Stimulated activated naive B cell treated with anti-CD40 and anti-IgM and Interleukin-4, amounts not matched to agents 10 μg/mL and 1 μg/mL and 100 μg/mL, for 72 hours (primary cell): ENCODE measurements at regions not wholly inside any gene's neighbourhood (a gene's known extent, or its start where the extent isn't known, plus 50 kb on each side); places are given as distances from the start of the nearest gene placed in this dataset.

Experiments used
- ATAC-seq, 2 donors: fragments of 150-1000 bp; cut with Tn5 transposase; replicated peaks; 2 replicates each; pipeline ENCODE4 v1.10.0; 2021; ENCODE audit warnings: moderate library complexity in 1 of 2
- DNase-seq: peaks from one replicate; pipeline ENCODE4 v3.0.0; 2021
- H3K27ac Mint-ChIP-seq: one replicate; pipeline ENCODE4 v1.8.0; 2022; ENCODE audit warnings: mild to moderate bottlenecking, mixed read lengths
- H3K27me3 Mint-ChIP-seq, 2 donors: one replicate each; pipeline ENCODE4 v1.8.0; 2022; ENCODE audit warnings: mixed read lengths in 2 of 2
- H3K36me3 Mint-ChIP-seq, 2 donors: one replicate each; pipeline ENCODE4 v1.8.0; 2022; ENCODE audit warnings: mixed read lengths in 2 of 2, mild to moderate bottlenecking in 1 of 2
- H3K4me1 Mint-ChIP-seq, 2 donors: one replicate each; pipeline ENCODE4 v1.8.0; 2022; ENCODE audit warnings: mixed read lengths in 2 of 2, mild to moderate bottlenecking in 1 of 2
- H3K4me3 Mint-ChIP-seq, 2 donors: one replicate each; pipeline ENCODE4 v1.8.0; 2022; ENCODE audit warnings: mild to moderate bottlenecking in 2 of 2, mixed read lengths in 2 of 2, moderate library complexity in 1 of 2
- H3K9me3 Mint-ChIP-seq, 2 donors: one replicate each; pipeline ENCODE4 v1.8.0; 2022; ENCODE audit warnings: mixed read lengths in 2 of 2, mild to moderate bottlenecking in 1 of 2

GRCh38 chr21:15219039-15219438, 154.2 kb upstream of the NRIP1 start:
- Mint-ChIP-seq H3K27ac (no peak overlapping the region), H3K4me3 (no peak overlapping the region), H3K9me3 (no peaks in the 10 kb centered on the region), H3K36me3 (no peaks in the 10 kb centered on the region), H3K4me1 (peaks cover 13 to 29% of the 10 kb centered on the region in 2 donors), H3K27me3 (peaks cover 10 to 11% of the 10 kb centered on the region in 2 donors)
- DNase-seq (no peak), ATAC-seq (no peak)

- ATAC-seq = peak; percentile 33 to 51
These were observed 155.1 kb upstream of the NRIP1 start for GRCh38 chr21:15219894-15220293.

GRCh38 chr21:15221799-15222386, 157.1 kb upstream of the NRIP1 start:
- Mint-ChIP-seq H3K4me3 (no peak overlapping the region), H3K27ac (no peak overlapping the region), H3K36me3 (no peaks in the 10 kb centered on the region), H3K4me1 (peaks cover 13 to 29% of the 10 kb centered on the region in 2 donors), H3K27me3 (peaks cover 10 to 13% of the 10 kb centered on the region in 2 donors), H3K9me3 (no peaks in the 10 kb centered on the region)
- DNase-seq (peak; percentile 13), ATAC-seq (peak; percentile 85 to 96)

More at GRCh38 chr21:15219894-15220293, 155.1 kb upstream of the NRIP1 start:
- H3K4me1 Mint-ChIP-seq = peaks cover 13 to 29% of the 10 kb centered on the region in 2 donors
- no peak overlapping the region for H3K27ac Mint-ChIP-seq
- H3K27me3 Mint-ChIP-seq = peaks cover 10 to 13% of the 10 kb centered on the region in 2 donors
- H3K4me3 Mint-ChIP-seq = peak overlapping the region; percentile 28 to 59
- no peaks in the 10 kb centered on the region for H3K36me3 Mint-ChIP-seq
- no peaks in the 10 kb centered on the region for H3K9me3 Mint-ChIP-seq
- no peak for DNase-seq

GRCh38 chr21:15222707-15223106, 157.9 kb upstream of the NRIP1 start:
- Mint-ChIP-seq H3K9me3 (no peaks in the 10 kb centered on the region), H3K4me3 (no peak overlapping the region), H3K36me3 (no peaks in the 10 kb centered on the region), H3K27ac (no peak overlapping the region), H3K27me3 (peaks cover 10 to 13% of the 10 kb centered on the region in 2 donors), H3K4me1 (peaks cover 13 to 29% of the 10 kb centered on the region in 2 donors)
- no peak for DNase-seq
- ATAC-seq = peak; percentile 38 to 83

- Mint-ChIP-seq H3K9me3 (no peaks in the 10 kb centered on the region), H3K36me3 (no peaks in the 10 kb centered on the region), H3K27ac (no peak overlapping the region), H3K4me1 (peaks cover 13 to 29% of the 10 kb centered on the region in 2 donors), H3K4me3 (no peak overlapping the region), H3K27me3 (peaks cover 10 to 13% of the 10 kb centered on the region in 2 donors)
- DNase-seq (no peak), ATAC-seq (no peak)
These were observed 159.7 kb upstream of the NRIP1 start for GRCh38 chr21:15224346-15225086.

GRCh38 chr21:15227919-15228318, 163.1 kb upstream of the NRIP1 start:
- H3K27ac Mint-ChIP-seq = no peak overlapping the region
- ATAC-seq (no peak), DNase-seq (no peak)
- no peaks in the 10 kb centered on the region for H3K36me3 Mint-ChIP-seq
- peaks cover 0 to 2% of the 10 kb centered on the region in 2 donors for H3K4me1 Mint-ChIP-seq
- H3K4me3 Mint-ChIP-seq = no peak overlapping the region
- peaks cover 0 to 9% of the 10 kb centered on the region in 2 donors for H3K27me3 Mint-ChIP-seq
- no peaks in the 10 kb centered on the region for H3K9me3 Mint-ChIP-seq

- peaks cover 0 to 1% of the 10 kb centered on the region in 2 donors for H3K9me3 Mint-ChIP-seq
- H3K4me3 Mint-ChIP-seq = no peak overlapping the region
- no peak overlapping the region for H3K27ac Mint-ChIP-seq
- no peaks in the 10 kb centered on the region for H3K4me1 Mint-ChIP-seq
- no peaks in the 10 kb centered on the region for H3K36me3 Mint-ChIP-seq
- DNase-seq (no peak), ATAC-seq (no peak)
- H3K27me3 Mint-ChIP-seq = no peaks in the 10 kb centered on the region
These were observed 164.6 kb upstream of the NRIP1 start for GRCh38 chr21:15229390-15229789.

- no peak overlapping the region for H3K4me3 Mint-ChIP-seq
- DNase-seq (no peak), ATAC-seq (no peak)
- no peaks in the 10 kb centered on the region for H3K4me1 Mint-ChIP-seq
- peaks cover 0 to 1% of the 10 kb centered on the region in 2 donors for H3K9me3 Mint-ChIP-seq
- no peaks in the 10 kb centered on the region for H3K27me3 Mint-ChIP-seq
- H3K36me3 Mint-ChIP-seq = no peaks in the 10 kb centered on the region
- H3K27ac Mint-ChIP-seq = no peak overlapping the region
These were observed 168.8 kb upstream of the NRIP1 start for GRCh38 chr21:15233611-15234010.

- H3K9me3 Mint-ChIP-seq = peaks cover 0 to 1% of the 10 kb centered on the region in 2 donors
- DNase-seq = no peak
- H3K4me3 Mint-ChIP-seq = no peak overlapping the region
These were observed 171.3 kb upstream of the NRIP1 start for GRCh38 chr21:15236111-15236510.

GRCh38 chr21:15240848-15241247, 176.0 kb upstream of the NRIP1 start:
- peaks cover 2 to 5% of the 10 kb centered on the region in 2 donors for H3K4me1 Mint-ChIP-seq
- H3K4me3 Mint-ChIP-seq = no peak overlapping the region
- no peak for DNase-seq
- no peak overlapping the region for H3K27ac Mint-ChIP-seq
- H3K9me3 Mint-ChIP-seq = no peaks in the 10 kb centered on the region
- peaks cover 0 to 5% of the 10 kb centered on the region in 2 donors for H3K27me3 Mint-ChIP-seq
- H3K36me3 Mint-ChIP-seq = no peaks in the 10 kb centered on the region
- ATAC-seq = no peak

More at GRCh38 chr21:15236111-15236510, 171.3 kb upstream of the NRIP1 start:
- Mint-ChIP-seq H3K4me1 (no peaks in the 10 kb centered on the region), H3K27me3 (no peaks in the 10 kb centered on the region), H3K36me3 (no peaks in the 10 kb centered on the region), H3K27ac (no peak overlapping the region)
- ATAC-seq = no peak

GRCh38 chr21:15241997-15242736, 177.4 kb upstream of the NRIP1 start:
- ATAC-seq (no peak), DNase-seq (no peak)
- peaks cover 2 to 5% of the 10 kb centered on the region in 2 donors for H3K4me1 Mint-ChIP-seq
- peaks cover 0 to 5% of the 10 kb centered on the region in 2 donors for H3K27me3 Mint-ChIP-seq
- H3K36me3 Mint-ChIP-seq = no peaks in the 10 kb centered on the region
- H3K4me3 Mint-ChIP-seq = no peak overlapping the region
- H3K27ac Mint-ChIP-seq = no peak overlapping the region
- H3K9me3 Mint-ChIP-seq = no peaks in the 10 kb centered on the region

GRCh38 chr21:15242906-15243305, 178.1 kb upstream of the NRIP1 start:
- DNase-seq (no peak), ATAC-seq (no peak)
- Mint-ChIP-seq H3K4me1 (peaks cover 2 to 5% of the 10 kb centered on the region in 2 donors), H3K9me3 (no peaks in the 10 kb centered on the region), H3K27ac (no peak overlapping the region), H3K36me3 (no peaks in the 10 kb centered on the region), H3K27me3 (peaks cover 0 to 5% of the 10 kb centered on the region in 2 donors), H3K4me3 (no peak overlapping the region)

- ATAC-seq (no peak), DNase-seq (no peak)
- Mint-ChIP-seq H3K4me1 (peaks cover 2 to 5% of the 10 kb centered on the region in 2 donors), H3K9me3 (no peaks in the 10 kb centered on the region), H3K4me3 (no peak overlapping the region), H3K36me3 (no peaks in the 10 kb centered on the region), H3K27me3 (peaks cover 0 to 5% of the 10 kb centered on the region in 2 donors), H3K27ac (no peak overlapping the region)
These were observed 178.6 kb upstream of the NRIP1 start for GRCh38 chr21:15243406-15243805.

- Mint-ChIP-seq H3K4me1 (peaks cover 2 to 5% of the 10 kb centered on the region in 2 donors), H3K9me3 (no peaks in the 10 kb centered on the region), H3K27ac (no peak overlapping the region), H3K4me3 (no peak overlapping the region), H3K27me3 (peaks cover 4 to 5% of the 10 kb centered on the region in 2 donors), H3K36me3 (no peaks in the 10 kb centered on the region)
- no peak for DNase-seq
- no peak for ATAC-seq
These were observed 182.8 kb upstream of the NRIP1 start for GRCh38 chr21:15247613-15248012.
